HL-60/S4 (cell line): ENCODE measurements at regions not wholly inside any gene's neighbourhood (a gene's known extent, or its start where the extent isn't known, plus 50 kb on each side); places are given as distances from the start of the nearest gene placed in this dataset.

Experiments used
- in situ Hi-C: fragments of 300-500 bp; cut with MboI; formaldehyde crosslinking; loops from 2 replicates; pipeline ENCODE4 v1.14.3; 2022; ENCODE audit warnings: low sequenced_read_pairs

GRCh38 chr15:70200511-70201424 lies 103.1 kb upstream of the TLE3 start:
- in situ Hi-C loops: no loop called here

- in situ Hi-C loops: no loop called here
These were observed 102.1 kb upstream of the TLE3 start for GRCh38 chr15:70199540-70200410.

GRCh38 chr15:70199124-70199482 lies 101.4 kb upstream of the TLE3 start:
- in situ Hi-C loops: no loop called here

GRCh38 chr15:70198441-70199123 lies 100.9 kb upstream of the TLE3 start:
- in situ Hi-C loops: no loop called here

GRCh38 chr15:70197945-70198361 lies 100.2 kb upstream of the TLE3 start:
- in situ Hi-C loops: no loop called here

- in situ Hi-C loops: no loop called here
These were observed 99.7 kb upstream of the TLE3 start for GRCh38 chr15:70197318-70197944.

- in situ Hi-C loops: no loop called here
These were observed 98.9 kb upstream of the TLE3 start for GRCh38 chr15:70196372-70197316.

- in situ Hi-C loops: no loop called here
These were observed 98.0 kb upstream of the TLE3 start for GRCh38 chr15:70195587-70196305.

GRCh38 chr15:70195171-70195570 lies 97.5 kb upstream of the TLE3 start:
- in situ Hi-C loops: no loop called here

- in situ Hi-C loops: no loop called here
These were observed 96.5 kb upstream of the TLE3 start for GRCh38 chr15:70194266-70194665.

GRCh38 chr15:70193734-70194133 lies 96.0 kb upstream of the TLE3 start:
- in situ Hi-C loops: no loop called here

GRCh38 chr15:70192490-70192889 lies 94.8 kb upstream of the TLE3 start:
- in situ Hi-C loops: no loop called here

- in situ Hi-C loops: no loop called here
These were observed 94.3 kb upstream of the TLE3 start for GRCh38 chr15:70192041-70192440.

GRCh38 chr15:70190965-70191364 lies 93.2 kb upstream of the TLE3 start:
- in situ Hi-C loops: no loop called here

- in situ Hi-C loops: no loop called here
These were observed 92.3 kb upstream of the TLE3 start for GRCh38 chr15:70189826-70190695.

GRCh38 chr15:70188286-70188685 lies 90.6 kb upstream of the TLE3 start:
- in situ Hi-C loops: no loop called here

GRCh38 chr15:70187331-70187730 lies 89.6 kb upstream of the TLE3 start:
- in situ Hi-C loops: no loop called here

- in situ Hi-C loops: no loop called here
These were observed 88.4 kb upstream of the TLE3 start for GRCh38 chr15:70186152-70186551.
